ENCODE measurements at regions not wholly inside any gene's neighbourhood (a gene's known extent, or its start where the extent isn't known, plus 50 kb on each side); places are given as distances from the start of the nearest gene placed in this dataset.

DNA sequence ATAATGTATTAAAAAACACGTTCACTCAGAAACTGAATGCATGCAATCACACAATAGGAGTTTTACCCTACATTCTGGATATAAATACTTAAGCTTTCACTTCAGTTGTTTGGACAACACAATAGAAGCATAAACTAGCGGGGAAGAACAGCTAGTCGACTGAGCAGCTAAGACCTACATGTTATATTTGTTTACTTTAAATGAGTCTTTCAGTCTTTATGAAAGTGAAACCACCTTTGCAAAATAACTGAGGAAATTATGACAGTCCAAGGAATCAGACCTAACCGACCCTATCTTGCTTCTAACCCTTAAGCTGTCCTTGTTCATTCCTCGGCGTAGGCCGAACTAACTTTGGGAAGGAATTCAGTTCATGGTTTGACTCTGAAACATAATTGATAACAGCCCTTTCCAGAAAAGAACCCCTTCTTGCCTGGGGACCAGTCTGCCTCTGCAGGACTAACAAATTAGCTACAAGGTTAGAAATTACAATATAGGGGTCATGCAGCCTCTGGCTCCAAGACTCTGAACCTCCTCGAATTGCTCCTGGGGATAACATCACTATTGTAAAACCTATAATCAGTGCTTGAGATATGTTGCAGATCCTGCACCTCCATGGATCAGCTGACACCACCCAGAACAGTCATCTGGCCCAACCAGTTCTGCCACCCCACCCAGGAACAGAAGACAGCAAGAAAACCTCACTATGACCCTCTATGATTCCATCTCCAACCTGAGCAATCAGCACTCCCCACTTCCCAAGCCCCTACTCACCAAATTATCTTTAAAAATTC is 185.1 kb upstream of the KLF6 start:
- Mint-ChIP-seq H3K4me3 (no peak overlapping the region), H3K4me1 (peaks cover 4% of the 10 kb centered on the region), H3K27me3 (no peaks in the 10 kb centered on the region), H3K27ac (no peak overlapping the region), H3K9me3 (ENCODE audit: insufficient read depth) (no peaks in the 10 kb centered on the region)
- no peaks in the 10 kb centered on the region for H3K27me3 ChIP-seq (replicated peaks in 1 of 4; ENCODE audit: control extremely low read depth in 1 of 4, control insufficient read depth in 3 of 4, insufficient read depth in 4 of 4, low read length in 3 of 4)
- H3K36me3 ChIP-seq (replicated peaks in 1 of 2; ENCODE audit: control extremely low read depth in 1 of 2, control insufficient read depth in 1 of 2, extremely low read depth in 1 of 2, insufficient read depth in 2 of 2, low read length in 1 of 2) = no peaks in the 10 kb centered on the region
- POLR2A ChIA-PET = no interaction called here
- CTCF ChIA-PET = interaction anchor here (0.6 kb wide), 1 partner anchor 15 kb away, joined by 3 read pairs; no protein-coding TSS in a partner anchor
- H3K79me2 ChIP-seq (ENCODE audit: control insufficient read depth, insufficient read depth, low read length) = no peaks in the 10 kb centered on the region
- no peak overlapping the region for H3K4me2 ChIP-seq (replicated peaks; ENCODE audit: low read depth, low read length, poor library complexity, severe bottlenecking)
- H3K4me1 ChIP-seq (ENCODE audit: control insufficient read depth in 2 of 2, insufficient read depth in 2 of 2, low read length in 2 of 2) = no peaks in the 10 kb centered on the region
- intact Hi-C loops (cut with micrococcal nuclease) = no loop called here
- 80% methylated on average over 1 of the region's 8 CpGs for WGBS (ENCODE audit: insufficient coverage)
- no peak overlapping the region for H3K9ac ChIP-seq (ENCODE audit: low read length)
- H3K27ac ChIP-seq (ENCODE audit: low read length in 2 of 2) = no peak overlapping the region
- H2AFZ ChIP-seq (ENCODE audit: insufficient read depth, low read depth, low read length, poor library complexity, severe bottlenecking) = no peak overlapping the region
- TF ChIP-seq EZH2 (IDR thresholded peaks at IDR 0.05; ENCODE audit: borderline replicate concordance, insufficient read depth, low read depth, low read length, poor library complexity, severe bottlenecking) = no peak
- TF ChIP-seq, protein P1, sequence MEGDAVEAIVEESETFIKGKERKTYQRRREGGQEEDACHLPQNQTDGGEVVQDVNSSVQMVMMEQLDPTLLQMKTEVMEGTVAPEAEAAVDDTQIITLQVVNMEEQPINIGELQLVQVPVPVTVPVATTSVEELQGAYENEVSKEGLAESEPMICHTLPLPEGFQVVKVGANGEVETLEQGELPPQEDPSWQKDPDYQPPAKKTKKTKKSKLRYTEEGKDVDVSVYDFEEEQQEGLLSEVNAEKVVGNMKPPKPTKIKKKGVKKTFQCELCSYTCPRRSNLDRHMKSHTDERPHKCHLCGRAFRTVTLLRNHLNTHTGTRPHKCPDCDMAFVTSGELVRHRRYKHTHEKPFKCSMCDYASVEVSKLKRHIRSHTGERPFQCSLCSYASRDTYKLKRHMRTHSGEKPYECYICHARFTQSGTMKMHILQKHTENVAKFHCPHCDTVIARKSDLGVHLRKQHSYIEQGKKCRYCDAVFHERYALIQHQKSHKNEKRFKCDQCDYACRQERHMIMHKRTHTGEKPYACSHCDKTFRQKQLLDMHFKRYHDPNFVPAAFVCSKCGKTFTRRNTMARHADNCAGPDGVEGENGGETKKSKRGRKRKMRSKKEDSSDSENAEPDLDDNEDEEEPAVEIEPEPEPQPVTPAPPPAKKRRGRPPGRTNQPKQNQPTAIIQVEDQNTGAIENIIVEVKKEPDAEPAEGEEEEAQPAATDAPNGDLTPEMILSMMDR (IDR thresholded peaks at IDR 0.05) = no peak
- no peak overlapping the region for H3K4me3 ChIP-seq (ENCODE audit: control extremely low read depth in 1 of 5, extremely low read depth in 1 of 5, insufficient read depth in 1 of 5, low read depth in 2 of 5, low read length in 4 of 5)
- H3K9me3 ChIP-seq (ENCODE audit: control extremely low read depth in 1 of 3, control insufficient read depth in 2 of 3, insufficient read depth in 1 of 3, low read length in 2 of 3) = peaks cover 0 to 4% (median 0%) of the 10 kb centered on the region in 3 donors
- H4K20me1 ChIP-seq (ENCODE audit: control insufficient read depth, insufficient read depth, low read length, poor library complexity, severe bottlenecking) = no peaks in the 10 kb centered on the region
- DNase-seq (no peak), ATAC-seq (ENCODE audit: low read depth) (no peak)

DNA sequence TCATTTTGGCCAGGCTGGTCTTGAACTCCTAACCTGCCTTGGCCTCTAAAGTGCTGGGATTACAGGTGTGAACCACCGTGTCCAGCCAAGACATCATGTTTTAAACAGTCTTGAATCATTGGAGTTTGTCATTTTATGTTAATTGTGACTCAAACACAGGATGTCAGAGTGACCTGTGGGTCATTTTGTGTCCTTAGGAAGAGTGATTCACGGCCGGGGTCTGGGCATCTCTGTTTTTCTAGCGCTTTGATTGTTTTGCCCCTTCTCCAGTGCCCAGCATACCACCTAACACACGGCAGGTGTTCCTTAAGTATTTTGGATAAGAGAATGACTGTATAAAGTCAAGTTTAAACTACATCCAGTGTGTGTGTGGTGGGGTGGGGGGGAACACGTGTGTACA is 183.7 kb upstream of the KLF6 start:
- H3K27ac Mint-ChIP-seq = no peak overlapping the region
- Histone ChIP-seq H3K9ac (ENCODE audit: low read length) (no peak overlapping the region), H3K9me3 (ENCODE audit: control extremely low read depth in 1 of 3, control insufficient read depth in 2 of 3, insufficient read depth in 1 of 3, low read length in 2 of 3) (no peaks in the 10 kb centered on the region), H3K79me2 (ENCODE audit: control insufficient read depth, insufficient read depth, low read length) (no peaks in the 10 kb centered on the region), H4K20me1 (ENCODE audit: control insufficient read depth, insufficient read depth, low read length, poor library complexity, severe bottlenecking) (no peaks in the 10 kb centered on the region), H3K4me3 (ENCODE audit: control extremely low read depth in 1 of 5, extremely low read depth in 1 of 5, insufficient read depth in 1 of 5, low read depth in 2 of 5, low read length in 4 of 5) (no peak overlapping the region), H3K27ac (ENCODE audit: low read length in 2 of 2) (no peak overlapping the region), H3K27me3 (replicated peaks in 1 of 4; ENCODE audit: control extremely low read depth in 1 of 4, control insufficient read depth in 3 of 4, insufficient read depth in 4 of 4, low read length in 3 of 4) (no peaks in the 10 kb centered on the region), H3K4me2 (replicated peaks; ENCODE audit: low read depth, low read length, poor library complexity, severe bottlenecking) (no peak overlapping the region), H3K4me1 (ENCODE audit: control insufficient read depth in 2 of 2, insufficient read depth in 2 of 2, low read length in 2 of 2) (no peaks in the 10 kb centered on the region), H2AFZ (ENCODE audit: insufficient read depth, low read depth, low read length, poor library complexity, severe bottlenecking) (no peak overlapping the region), H3K36me3 (replicated peaks in 1 of 2; ENCODE audit: control extremely low read depth in 1 of 2, control insufficient read depth in 1 of 2, extremely low read depth in 1 of 2, insufficient read depth in 2 of 2, low read length in 1 of 2) (no peaks in the 10 kb centered on the region)
- TF ChIP-seq EZH2 (IDR thresholded peaks at IDR 0.05; ENCODE audit: borderline replicate concordance, insufficient read depth, low read depth, low read length, poor library complexity, severe bottlenecking) = no peak
- TF ChIP-seq, protein P1 (IDR thresholded peaks at IDR 0.05) = no peak
- H3K9me3 Mint-ChIP-seq (ENCODE audit: insufficient read depth) = no peaks in the 10 kb centered on the region
- no peaks in the 10 kb centered on the region for H3K27me3 Mint-ChIP-seq
- DNase-seq (no peak), ATAC-seq (ENCODE audit: low read depth) (no peak)
- H3K4me1 Mint-ChIP-seq = peaks cover 4% of the 10 kb centered on the region
- ChIA-PET POLR2A (no interaction called here), CTCF (no interaction called here)
- H3K4me3 Mint-ChIP-seq = no peak overlapping the region
- 100% methylated on average over 1 of the region's 6 CpGs for WGBS (ENCODE audit: insufficient coverage)
- intact Hi-C loops (cut with micrococcal nuclease) = no loop called here

All from B cell (primary cell).